Prostate gland (tissue), 2 donors: ENCODE measurements at regions not wholly inside any gene's neighbourhood (a gene's known extent, or its start where the extent isn't known, plus 50 kb on each side); places are given as distances from the start of the nearest gene placed in this dataset.
"Not testable (repeated sequence)": the region's sequence is repeated elsewhere in the genome, so short reads cannot be mapped to it uniquely, and the experiment has no call there.

Experiments
- POLR2A ChIP-seq: fragments of 450-650 bp; IDR thresholded peaks from one replicate; pipeline ENCODE4 v1.6.1; 2016; ENCODE audit warnings: antibody characterized with exemption, mild to moderate bottlenecking
- POLR2AphosphoS5 ChIP-seq: sonication (generic); formaldehyde crosslinking; IDR thresholded peaks from one replicate; pipeline ENCODE4 v1.6.1; 2017; ENCODE audit warnings: antibody characterized with exemption
- TF ChIP-seq, protein P1 (sequence below), 4 experiments: fragments of 200-600 bp in 2 of 4; fragments of 450-650 bp in 2 of 4; sonication (generic) in 2 of 4; IDR thresholded peaks; 1 replicate in 3 of 4; 2 replicates in 1 of 4; pipeline ENCODE4 v1.5.1; 2016 to 2019; ENCODE audit warnings: antibody characterized with exemption in 4 of 4, mild to moderate bottlenecking in 2 of 4, moderate library complexity in 2 of 4

- TF ChIP-seq POLR2AphosphoS5, POLR2A: not testable (repeated sequence)
- TF ChIP-seq, protein P1, sequence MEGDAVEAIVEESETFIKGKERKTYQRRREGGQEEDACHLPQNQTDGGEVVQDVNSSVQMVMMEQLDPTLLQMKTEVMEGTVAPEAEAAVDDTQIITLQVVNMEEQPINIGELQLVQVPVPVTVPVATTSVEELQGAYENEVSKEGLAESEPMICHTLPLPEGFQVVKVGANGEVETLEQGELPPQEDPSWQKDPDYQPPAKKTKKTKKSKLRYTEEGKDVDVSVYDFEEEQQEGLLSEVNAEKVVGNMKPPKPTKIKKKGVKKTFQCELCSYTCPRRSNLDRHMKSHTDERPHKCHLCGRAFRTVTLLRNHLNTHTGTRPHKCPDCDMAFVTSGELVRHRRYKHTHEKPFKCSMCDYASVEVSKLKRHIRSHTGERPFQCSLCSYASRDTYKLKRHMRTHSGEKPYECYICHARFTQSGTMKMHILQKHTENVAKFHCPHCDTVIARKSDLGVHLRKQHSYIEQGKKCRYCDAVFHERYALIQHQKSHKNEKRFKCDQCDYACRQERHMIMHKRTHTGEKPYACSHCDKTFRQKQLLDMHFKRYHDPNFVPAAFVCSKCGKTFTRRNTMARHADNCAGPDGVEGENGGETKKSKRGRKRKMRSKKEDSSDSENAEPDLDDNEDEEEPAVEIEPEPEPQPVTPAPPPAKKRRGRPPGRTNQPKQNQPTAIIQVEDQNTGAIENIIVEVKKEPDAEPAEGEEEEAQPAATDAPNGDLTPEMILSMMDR (IDR thresholded peaks at IDR 0.05), result not testable (repeated sequence)
Observed at GRCh38 chr7:55705728-55706450, 133.6 kb upstream of the VOPP1 start.
